ENCODE measurements at regions not wholly inside any gene's neighbourhood (a gene's known extent, or its start where the extent isn't known, plus 50 kb on each side); places are given as distances from the start of the nearest gene placed in this dataset.

- TF ChIP-seq ZKSCAN8 (CRISPR knock-in tag; IDR thresholded peaks at IDR 0.05; ENCODE audit: borderline replicate concordance) (no peak), ZNF777 (CRISPR knock-in tag; IDR thresholded peaks at IDR 0.05) (no peak), ARNTL (CRISPR knock-in tag; IDR thresholded peaks at IDR 0.05) (no peak), RNF2 (conservative IDR thresholded peaks at IDR 0.05; ENCODE audit: low read depth) (no peak), SIX1 (CRISPR knock-in tag; IDR thresholded peaks at IDR 0.05; ENCODE audit: borderline replicate concordance) (no peak), MYC (CRISPR knock-in tag; IDR thresholded peaks at IDR 0.05; ENCODE audit: borderline replicate concordance) (no peak), CBX2 (IDR thresholded peaks at IDR 0.05; ENCODE audit: low read depth, low read length) (no peak), CBX2 (CRISPR knock-in tag; IDR thresholded peaks at IDR 0.05; ENCODE audit: low read depth) (no peak), HMG20B (CRISPR knock-in tag; conservative IDR thresholded peaks at IDR 0.05) (no peak), ZNF557 (CRISPR knock-in tag; IDR thresholded peaks at IDR 0.05) (no peak), NFATC3 (CRISPR knock-in tag; IDR thresholded peaks at IDR 0.05) (no peak)
- TF ChIP-seq, protein P1, sequence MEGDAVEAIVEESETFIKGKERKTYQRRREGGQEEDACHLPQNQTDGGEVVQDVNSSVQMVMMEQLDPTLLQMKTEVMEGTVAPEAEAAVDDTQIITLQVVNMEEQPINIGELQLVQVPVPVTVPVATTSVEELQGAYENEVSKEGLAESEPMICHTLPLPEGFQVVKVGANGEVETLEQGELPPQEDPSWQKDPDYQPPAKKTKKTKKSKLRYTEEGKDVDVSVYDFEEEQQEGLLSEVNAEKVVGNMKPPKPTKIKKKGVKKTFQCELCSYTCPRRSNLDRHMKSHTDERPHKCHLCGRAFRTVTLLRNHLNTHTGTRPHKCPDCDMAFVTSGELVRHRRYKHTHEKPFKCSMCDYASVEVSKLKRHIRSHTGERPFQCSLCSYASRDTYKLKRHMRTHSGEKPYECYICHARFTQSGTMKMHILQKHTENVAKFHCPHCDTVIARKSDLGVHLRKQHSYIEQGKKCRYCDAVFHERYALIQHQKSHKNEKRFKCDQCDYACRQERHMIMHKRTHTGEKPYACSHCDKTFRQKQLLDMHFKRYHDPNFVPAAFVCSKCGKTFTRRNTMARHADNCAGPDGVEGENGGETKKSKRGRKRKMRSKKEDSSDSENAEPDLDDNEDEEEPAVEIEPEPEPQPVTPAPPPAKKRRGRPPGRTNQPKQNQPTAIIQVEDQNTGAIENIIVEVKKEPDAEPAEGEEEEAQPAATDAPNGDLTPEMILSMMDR (CRISPR knock-in tag; IDR thresholded peaks at IDR 0.05), result no peak
These were observed 160.0 kb upstream of the CCL2 start for GRCh38 chr17:34095106-34095505.

Measured in HepG2 (cell line).